Activated CD4-positive, alpha-beta memory T cell treated with anti-CD3 and anti-CD28 coated beads, Interleukin-2, amount 10 ng/mL, durations not matched to agents 7 days and 5 days (primary cell): ENCODE measurements at regions not wholly inside any gene's neighbourhood (a gene's known extent, or its start where the extent isn't known, plus 50 kb on each side); places are given as distances from the start of the nearest gene placed in this dataset.
"Not testable (repeated sequence)": the region's sequence is repeated elsewhere in the genome, so short reads cannot be mapped to it uniquely, and the experiment has no call there.

Experiments
- CTCF ChIA-PET: fragments of 350-600 bp; sonication (Branson Sonifier 250); formaldehyde crosslinking; loops from one replicate; lab custom pipeline; 2021; ENCODE audit warnings: antibody characterized with exemption, inconsistent platforms; lab: Charles Lee
- POLR2A ChIA-PET: fragments of 350-600 bp; sonication (Branson Sonifier 250); formaldehyde crosslinking; loops from one replicate; lab custom pipeline; 2021; ENCODE audit warnings: antibody characterized with exemption; lab: Charles Lee
- DNase-seq: peaks from one replicate; pipeline ENCODE4 v3.0.0-alpha.2; 2020
- H3K27ac Mint-ChIP-seq: one replicate; pipeline ENCODE4 v1.8.0; 2021; ENCODE audit warnings: mild to moderate bottlenecking, mixed read lengths
- H3K27me3 Mint-ChIP-seq: one replicate; pipeline ENCODE4 v1.8.0; 2021; ENCODE audit warnings: mixed read lengths
- H3K36me3 Mint-ChIP-seq: one replicate; pipeline ENCODE4 v1.8.0; 2021; ENCODE audit warnings: low read depth, mixed read lengths
- H3K4me1 Mint-ChIP-seq: one replicate; pipeline ENCODE4 v1.8.0; 2021; ENCODE audit warnings: mixed read lengths
- H3K4me3 Mint-ChIP-seq: one replicate; pipeline ENCODE4 v1.8.0; 2021; ENCODE audit warnings: mild to moderate bottlenecking, mixed read lengths
- H3K9me3 Mint-ChIP-seq: one replicate; pipeline ENCODE4 v1.8.0; 2021; ENCODE audit warnings: mixed read lengths

DNA sequence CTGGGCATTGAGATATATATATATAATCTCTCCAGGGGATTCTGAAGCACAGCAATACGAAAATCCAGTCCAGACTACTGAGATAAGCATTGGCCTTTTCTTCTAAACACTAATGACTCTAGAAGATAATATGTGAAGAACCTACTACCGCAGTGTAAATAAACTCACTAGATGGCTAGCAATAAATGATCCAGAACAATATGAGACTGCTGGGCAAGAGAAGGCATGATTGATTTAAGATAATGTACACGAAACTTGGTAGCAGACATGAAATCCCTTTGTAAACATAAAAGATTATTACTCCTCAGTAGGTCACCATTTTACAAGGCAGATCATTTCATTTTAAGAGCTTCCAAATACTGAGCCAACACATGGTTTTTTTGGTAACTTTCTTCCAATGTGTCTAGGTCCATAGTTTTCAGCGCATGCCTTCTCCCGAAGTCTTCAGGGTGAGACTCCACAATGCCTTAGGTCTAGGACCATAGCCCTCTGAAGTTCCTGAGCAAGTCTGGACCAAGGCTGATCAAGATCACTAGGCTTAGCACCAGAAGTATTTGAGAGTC, 193.2 kb downstream of the LRRN1 start:
- H3K36me3 Mint-ChIP-seq = no peaks in the 10 kb centered on the region
- no peak overlapping the region for H3K4me3 Mint-ChIP-seq
- CTCF ChIA-PET = no interaction called here
- DNase-seq = no peak
- peaks cover 3% of the 10 kb centered on the region for H3K27me3 Mint-ChIP-seq
- no peak overlapping the region for H3K27ac Mint-ChIP-seq
- POLR2A ChIA-PET = no interaction called here
- peaks cover 2% of the 10 kb centered on the region for H3K9me3 Mint-ChIP-seq
- no peaks in the 10 kb centered on the region for H3K4me1 Mint-ChIP-seq

DNA sequence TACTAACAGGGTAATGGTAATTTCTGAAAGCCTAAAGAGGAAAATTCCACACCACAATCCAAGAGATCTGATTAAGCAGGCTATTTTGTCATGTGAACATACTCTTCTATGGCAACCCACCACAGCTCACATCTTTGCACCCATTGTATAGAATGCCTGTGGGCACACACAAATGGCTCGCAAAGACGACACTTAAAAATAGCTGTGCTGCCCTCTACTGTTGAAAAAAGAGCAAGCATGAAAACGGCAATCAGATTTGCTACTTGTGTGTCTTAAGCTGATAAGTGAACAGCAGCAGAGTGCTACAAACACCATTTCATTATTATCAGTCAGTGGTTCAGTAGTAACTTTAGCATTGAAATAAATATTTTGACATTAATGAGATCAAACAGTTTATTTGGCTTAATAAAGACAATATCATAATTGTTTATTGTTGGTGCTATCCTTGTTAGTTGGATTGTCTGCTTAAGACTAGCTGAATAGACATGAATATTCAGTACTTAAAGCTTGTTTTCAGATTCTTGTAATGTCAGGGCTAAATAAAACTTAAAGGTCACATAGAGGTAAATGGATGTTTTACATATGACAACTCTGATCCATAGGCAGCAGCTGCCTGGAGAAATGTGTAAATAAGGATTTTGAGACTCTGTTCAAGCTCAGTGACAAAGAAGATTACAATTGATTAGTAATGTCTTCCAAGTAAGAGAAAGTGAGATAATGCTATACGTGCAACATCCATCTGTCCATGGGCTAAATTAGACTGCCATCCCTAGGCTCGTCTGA, 199.1 kb downstream of the LRRN1 start:
- no peaks in the 10 kb centered on the region for H3K36me3 Mint-ChIP-seq
- H3K27me3 Mint-ChIP-seq = peaks cover 3% of the 10 kb centered on the region
- DNase-seq = peak; percentile 23
- no peaks in the 10 kb centered on the region for H3K4me1 Mint-ChIP-seq
- no peak overlapping the region for H3K4me3 Mint-ChIP-seq
- peaks cover 2% of the 10 kb centered on the region for H3K9me3 Mint-ChIP-seq
- H3K27ac Mint-ChIP-seq = no peak overlapping the region
- ChIA-PET POLR2A (no interaction called here), CTCF (interaction anchor here (0.6 to 4.5 kb wide), 12 partner anchors 8 to 804 kb away, joined by 3 to 32 read pairs (median 5); no protein-coding TSS in a partner anchor)

DNA sequence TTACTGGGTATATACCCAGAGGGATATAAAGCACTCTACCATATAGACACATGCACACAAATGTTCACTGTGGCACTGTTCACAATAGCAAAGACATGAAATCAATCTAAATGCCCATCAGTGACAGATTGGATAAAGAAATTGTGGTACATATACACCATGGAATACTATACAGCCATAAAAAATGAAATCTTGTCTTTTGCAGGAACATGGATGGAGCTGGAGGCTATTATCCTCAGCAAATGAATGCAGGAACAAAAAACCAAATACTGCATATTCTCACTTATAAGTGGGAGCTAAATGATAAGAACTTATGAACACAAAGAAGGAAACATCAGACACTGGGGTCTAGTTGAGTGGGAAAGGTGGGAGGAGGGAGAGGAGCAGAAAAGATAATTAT, 200.1 kb downstream of the LRRN1 start:
- H3K27ac Mint-ChIP-seq, H3K36me3 Mint-ChIP-seq, H3K9me3 Mint-ChIP-seq, H3K27me3 Mint-ChIP-seq, POLR2A ChIA-PET, DNase-seq, H3K4me1 Mint-ChIP-seq, H3K4me3 Mint-ChIP-seq: not testable (repeated sequence)
- CTCF ChIA-PET = interaction anchor here (0.7 to 4.5 kb wide), 3 partner anchors 16 to 799 kb away, joined by 7 to 32 read pairs (median 13); no protein-coding TSS in a partner anchor

DNA sequence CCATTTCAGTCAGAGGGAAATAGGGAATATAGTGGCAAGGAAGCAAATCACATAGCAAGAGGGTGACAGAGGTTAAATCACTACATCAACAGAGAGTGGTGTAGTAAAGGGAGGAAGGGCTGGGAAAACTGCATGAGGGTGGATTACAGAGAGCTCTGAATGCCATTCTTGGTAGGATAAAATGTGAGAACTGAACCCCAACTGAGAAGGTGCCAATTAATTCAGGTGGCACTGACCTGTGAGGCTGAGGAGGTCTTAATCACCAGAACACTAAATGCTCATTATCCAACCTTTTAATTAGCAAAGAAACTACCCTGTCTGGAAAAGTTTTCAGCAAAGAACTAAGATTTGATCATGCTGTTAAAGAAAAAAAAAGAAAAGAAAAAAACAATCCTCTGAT, 202.7 kb downstream of the LRRN1 start:
- CTCF ChIA-PET = no interaction called here
- Mint-ChIP-seq H3K4me3 (no peak overlapping the region), H3K27me3 (no peaks in the 10 kb centered on the region), H3K9me3 (no peaks in the 10 kb centered on the region), H3K4me1 (no peaks in the 10 kb centered on the region), H3K36me3 (no peaks in the 10 kb centered on the region), H3K27ac (no peak overlapping the region)
- POLR2A ChIA-PET = no interaction called here
- DNase-seq = no peak

DNA sequence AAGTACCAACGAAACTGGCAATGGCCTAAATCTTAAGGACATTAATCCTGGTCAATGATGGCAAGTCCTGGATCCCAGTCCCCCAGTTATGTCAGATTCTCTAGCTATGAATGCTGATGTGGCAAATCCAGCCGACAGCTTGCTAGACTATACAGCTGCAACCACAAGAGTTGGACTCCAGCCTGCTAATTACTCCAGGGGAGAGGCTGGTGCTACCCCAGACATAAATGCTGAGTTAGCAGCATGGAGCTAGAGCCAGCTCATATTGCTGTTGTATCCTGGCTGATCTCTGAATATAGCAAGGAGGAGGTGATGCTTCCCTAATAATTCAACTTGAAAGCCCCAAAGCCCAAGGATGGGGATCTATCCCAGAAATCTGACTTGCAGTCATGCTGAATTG, 207.1 kb downstream of the LRRN1 start:
- no peaks in the 10 kb centered on the region for H3K9me3 Mint-ChIP-seq
- H3K4me1 Mint-ChIP-seq = no peaks in the 10 kb centered on the region
- ChIA-PET CTCF (no interaction called here), POLR2A (no interaction called here)
- no peak overlapping the region for H3K4me3 Mint-ChIP-seq
- H3K36me3 Mint-ChIP-seq = no peaks in the 10 kb centered on the region
- H3K27me3 Mint-ChIP-seq = no peaks in the 10 kb centered on the region
- H3K27ac Mint-ChIP-seq = no peak overlapping the region
- no peak for DNase-seq

DNA sequence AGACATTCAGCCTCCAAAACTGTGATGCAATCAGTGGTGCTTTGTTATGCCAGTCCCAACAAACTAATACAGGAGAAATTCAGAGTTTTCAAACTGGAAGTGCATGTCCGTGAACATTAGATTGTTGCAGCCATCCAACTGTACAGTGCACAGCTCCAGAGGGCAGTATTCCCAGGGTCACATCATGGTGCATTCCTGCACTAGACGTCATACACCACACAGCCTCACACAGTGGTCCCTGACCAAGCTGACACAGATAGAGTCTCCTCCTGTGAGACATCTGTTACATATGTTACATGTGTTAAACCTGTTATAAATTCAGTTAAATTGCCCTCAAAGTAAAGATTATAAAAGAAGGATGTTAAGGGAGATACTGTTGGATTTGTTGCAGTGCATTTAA, 209.0 kb downstream of the LRRN1 start:
- no peak overlapping the region for H3K4me3 Mint-ChIP-seq
- no peak for DNase-seq
- H3K27ac Mint-ChIP-seq = no peak overlapping the region
- H3K27me3 Mint-ChIP-seq = no peaks in the 10 kb centered on the region
- CTCF ChIA-PET = interaction anchor here (2.5 kb wide), 1 partner anchor 10 kb away, joined by 10 read pairs; no protein-coding TSS in a partner anchor
- H3K4me1 Mint-ChIP-seq = no peaks in the 10 kb centered on the region
- no peaks in the 10 kb centered on the region for H3K9me3 Mint-ChIP-seq
- POLR2A ChIA-PET = no interaction called here
- no peaks in the 10 kb centered on the region for H3K36me3 Mint-ChIP-seq

DNA sequence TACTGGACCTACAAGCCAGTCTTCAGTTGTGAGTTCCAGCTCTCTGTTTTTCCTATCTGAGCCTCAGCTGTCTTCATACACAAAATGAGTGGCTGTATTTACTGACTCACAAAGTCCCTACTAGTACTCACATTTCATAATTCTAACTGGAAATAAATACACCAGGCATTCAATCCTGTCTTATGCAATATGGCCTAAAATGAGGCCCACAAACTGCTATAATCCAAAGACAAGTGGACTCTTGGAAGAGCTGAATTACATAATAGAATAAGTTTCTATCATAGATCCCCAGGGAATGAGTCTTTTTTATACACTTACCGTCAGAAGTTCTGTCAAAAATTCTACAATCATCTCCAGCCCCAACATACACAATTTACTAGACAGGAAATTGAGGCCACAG, 211.9 kb downstream of the LRRN1 start:
- Mint-ChIP-seq H3K36me3 (no peaks in the 10 kb centered on the region), H3K4me3 (no peak overlapping the region), H3K4me1 (no peaks in the 10 kb centered on the region), H3K9me3 (no peaks in the 10 kb centered on the region), H3K27ac (no peak overlapping the region), H3K27me3 (no peaks in the 10 kb centered on the region)
- DNase-seq = no peak
- ChIA-PET POLR2A (no interaction called here), CTCF (no interaction called here)

DNA sequence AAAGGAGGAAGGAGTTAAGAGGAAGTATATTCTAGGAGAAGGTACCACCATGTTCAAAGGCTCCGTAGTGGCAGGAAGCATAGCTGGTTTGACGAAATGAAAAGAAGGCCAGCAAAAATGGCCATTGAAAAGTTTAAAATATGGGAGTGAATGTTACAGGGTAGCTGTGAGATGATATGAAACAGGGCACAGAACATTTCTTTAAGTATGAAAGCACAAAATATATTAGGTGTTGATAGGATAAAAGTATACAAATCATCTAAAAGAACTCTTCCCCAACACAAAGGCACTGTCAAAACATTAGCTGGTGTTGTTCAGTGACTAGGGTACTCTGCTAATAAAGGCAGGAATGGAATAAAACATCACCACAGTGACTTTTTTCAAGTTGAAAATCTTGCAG, 216.2 kb downstream of the LRRN1 start:
- H3K4me1 Mint-ChIP-seq = no peaks in the 10 kb centered on the region
- no peaks in the 10 kb centered on the region for H3K36me3 Mint-ChIP-seq
- no peak overlapping the region for H3K4me3 Mint-ChIP-seq
- no peaks in the 10 kb centered on the region for H3K9me3 Mint-ChIP-seq
- CTCF ChIA-PET = interaction anchor here (2.1 kb wide), 1 partner anchor 18 kb away, joined by 7 read pairs; no protein-coding TSS in a partner anchor
- no peak for DNase-seq
- H3K27ac Mint-ChIP-seq = no peak overlapping the region
- POLR2A ChIA-PET = no interaction called here
- H3K27me3 Mint-ChIP-seq = no peaks in the 10 kb centered on the region

DNA sequence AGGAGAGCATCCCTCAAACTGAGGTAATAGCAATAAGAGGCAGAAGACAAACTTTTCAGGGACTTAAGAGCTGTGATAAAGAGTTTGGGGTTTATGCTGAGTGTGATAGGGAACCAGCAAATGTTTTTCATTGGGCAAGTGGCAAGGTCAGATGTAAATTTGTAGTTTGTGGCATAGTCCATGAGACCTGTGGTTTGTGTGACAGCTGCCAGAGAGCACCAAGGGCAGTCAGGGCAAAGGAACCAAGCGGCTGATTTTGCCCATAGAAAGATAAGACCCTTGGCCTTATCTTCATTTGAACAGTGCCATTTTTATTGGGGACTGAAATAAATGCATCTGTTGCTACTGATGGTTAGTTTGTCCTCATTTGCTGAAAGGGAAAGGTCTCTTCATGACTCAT, 220.3 kb downstream of the LRRN1 start:
- Mint-ChIP-seq H3K27me3 (no peaks in the 10 kb centered on the region), H3K4me1 (no peaks in the 10 kb centered on the region), H3K4me3 (no peak overlapping the region), H3K9me3 (no peaks in the 10 kb centered on the region), H3K27ac (no peak overlapping the region), H3K36me3 (no peaks in the 10 kb centered on the region)
- POLR2A ChIA-PET = no interaction called here
- CTCF ChIA-PET = no interaction called here
- no peak for DNase-seq

DNA sequence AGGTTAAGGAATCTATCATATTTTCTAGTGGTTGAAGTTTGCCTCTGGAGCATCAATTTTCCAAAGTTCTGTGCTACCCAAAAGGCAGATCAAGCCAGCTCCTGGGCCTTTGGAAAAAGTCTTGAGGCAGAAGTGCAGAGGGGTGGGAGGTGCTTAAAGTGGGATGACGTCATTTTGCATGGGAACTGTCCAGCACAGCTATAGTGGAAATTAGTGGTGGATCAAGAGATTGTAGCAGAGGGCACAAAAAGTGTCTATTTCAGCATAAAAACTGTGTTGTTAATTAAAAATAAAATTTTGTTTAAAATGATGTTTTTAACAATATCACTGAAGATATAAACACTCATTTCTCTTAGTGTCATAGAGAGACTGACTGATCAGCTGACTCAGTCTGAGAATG, 221.9 kb downstream of the LRRN1 start:
- H3K27ac Mint-ChIP-seq = no peak overlapping the region
- ChIA-PET CTCF (no interaction called here), POLR2A (no interaction called here)
- no peaks in the 10 kb centered on the region for H3K27me3 Mint-ChIP-seq
- DNase-seq = no peak
- no peak overlapping the region for H3K4me3 Mint-ChIP-seq
- no peaks in the 10 kb centered on the region for H3K9me3 Mint-ChIP-seq
- no peaks in the 10 kb centered on the region for H3K36me3 Mint-ChIP-seq
- no peaks in the 10 kb centered on the region for H3K4me1 Mint-ChIP-seq

DNA sequence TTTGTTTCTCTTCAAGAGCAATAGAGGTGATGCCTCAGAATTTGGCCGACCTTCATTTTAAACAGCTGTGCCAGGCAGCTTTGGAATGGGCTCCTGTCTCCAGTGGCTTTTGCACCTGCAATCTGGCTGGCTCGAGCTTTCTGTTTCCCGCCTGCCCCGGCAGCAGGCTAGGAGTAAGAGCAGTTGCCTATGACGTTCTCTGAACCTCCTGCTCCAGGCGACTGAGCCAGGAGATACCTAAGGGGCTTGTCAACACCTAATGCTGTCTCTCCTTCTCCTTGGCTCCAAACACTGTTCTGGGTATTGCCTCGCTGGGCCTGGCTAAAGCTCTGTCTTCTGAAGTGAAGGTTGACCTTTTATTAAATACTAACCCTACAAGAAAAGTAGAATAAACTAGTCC, 229.9 kb downstream of the LRRN1 start:
- H3K36me3 Mint-ChIP-seq = no peaks in the 10 kb centered on the region
- ChIA-PET CTCF (no interaction called here), POLR2A (interaction anchor here (0.6 kb wide), 1 partner anchor 512 kb away, joined by 3 read pairs; no protein-coding TSS in a partner anchor)
- H3K9me3 Mint-ChIP-seq = no peaks in the 10 kb centered on the region
- no peak overlapping the region for H3K4me3 Mint-ChIP-seq
- no peaks in the 10 kb centered on the region for H3K4me1 Mint-ChIP-seq
- no peaks in the 10 kb centered on the region for H3K27me3 Mint-ChIP-seq
- no peak overlapping the region for H3K27ac Mint-ChIP-seq
- no peak for DNase-seq

DNA sequence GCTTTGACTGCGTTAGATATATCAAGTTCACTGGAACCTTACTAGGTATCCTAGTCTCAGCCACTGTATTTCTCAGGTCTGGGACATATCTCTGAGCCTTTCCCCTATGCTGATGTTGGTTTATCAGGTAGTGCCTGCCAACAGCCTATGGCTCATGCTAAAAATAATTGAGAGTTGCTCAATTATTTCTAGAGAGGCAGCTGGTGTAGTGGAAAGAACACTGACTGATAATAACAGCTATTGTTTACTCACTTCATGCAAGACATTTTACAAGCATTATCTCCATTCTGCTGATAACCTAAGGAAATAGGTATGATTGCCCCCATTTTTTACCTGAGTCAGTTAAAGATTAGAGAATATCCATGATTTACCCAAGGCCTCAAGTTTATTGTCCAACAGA, 231.4 kb downstream of the LRRN1 start:
- Mint-ChIP-seq H3K9me3 (no peaks in the 10 kb centered on the region), H3K4me1 (no peaks in the 10 kb centered on the region), H3K36me3 (no peaks in the 10 kb centered on the region), H3K27me3 (no peaks in the 10 kb centered on the region), H3K27ac (no peak overlapping the region), H3K4me3 (no peak overlapping the region)
- POLR2A ChIA-PET = no interaction called here
- CTCF ChIA-PET = no interaction called here
- DNase-seq = no peak

DNA sequence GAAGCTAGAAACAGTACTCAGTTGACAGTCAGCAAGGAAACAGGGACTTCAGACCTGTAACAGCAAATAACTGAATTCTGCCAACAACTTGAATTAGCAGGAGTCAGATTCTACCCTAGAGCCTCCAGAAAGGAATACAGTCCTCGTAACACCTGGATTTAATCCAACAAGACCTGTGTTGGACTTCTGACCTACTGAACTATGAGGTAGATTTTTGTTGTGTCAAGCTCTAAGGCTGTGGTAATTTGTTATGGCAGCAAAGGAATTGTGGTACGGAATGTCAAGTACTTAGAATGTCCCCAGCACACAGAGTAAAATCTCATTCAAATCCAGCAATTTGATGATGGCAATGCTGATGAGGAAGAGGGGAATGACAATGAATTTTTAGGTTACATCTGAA, 234.1 kb downstream of the LRRN1 start:
- ChIA-PET POLR2A (no interaction called here), CTCF (no interaction called here)
- no peaks in the 10 kb centered on the region for H3K36me3 Mint-ChIP-seq
- H3K4me3 Mint-ChIP-seq = no peak overlapping the region
- H3K27me3 Mint-ChIP-seq = no peaks in the 10 kb centered on the region
- no peaks in the 10 kb centered on the region for H3K4me1 Mint-ChIP-seq
- no peak for DNase-seq
- no peaks in the 10 kb centered on the region for H3K9me3 Mint-ChIP-seq
- no peak overlapping the region for H3K27ac Mint-ChIP-seq

DNA sequence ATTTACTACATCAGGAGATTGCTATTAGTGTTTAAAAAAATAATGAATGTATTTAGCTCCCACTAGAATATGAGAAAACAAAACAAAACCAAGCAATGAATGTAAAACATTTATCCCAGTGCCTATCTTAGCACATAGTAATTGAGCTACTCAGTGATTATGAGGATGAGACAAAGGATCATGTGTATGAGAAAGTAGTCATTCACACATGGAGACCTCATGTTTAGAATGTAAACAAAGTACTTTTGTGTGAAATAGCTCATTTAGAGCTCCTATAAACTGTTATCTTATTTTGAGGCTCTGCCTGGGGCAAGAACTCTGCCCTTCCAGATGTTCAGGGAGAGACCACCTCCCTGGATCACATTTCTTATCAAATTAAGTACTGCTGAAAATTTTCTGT, 236.8 kb downstream of the LRRN1 start:
- Mint-ChIP-seq H3K9me3 (no peaks in the 10 kb centered on the region), H3K4me1 (no peaks in the 10 kb centered on the region), H3K36me3 (no peaks in the 10 kb centered on the region), H3K27ac (no peak overlapping the region), H3K4me3 (no peak overlapping the region), H3K27me3 (no peaks in the 10 kb centered on the region)
- POLR2A ChIA-PET = no interaction called here
- CTCF ChIA-PET = interaction anchor here (1.5 kb wide), 1 partner anchor 38 kb away, joined by 5 read pairs; no protein-coding TSS in a partner anchor
- no peak for DNase-seq
